ENCODE measurements at regions not wholly inside any gene's neighbourhood (a gene's known extent, or its start where the extent isn't known, plus 50 kb on each side); places are given as distances from the start of the nearest gene placed in this dataset.
A peak's percentile ranks its signal among the peaks of the same experiment; 100 is the strongest.

- peak; percentile 34 for DNase-seq (ENCODE audit: low spot score)
These were observed 103.4 kb downstream of the QRFPR start for GRCh38 chr4:121277194-121278105.

GRCh38 chr4:121273191-121273590 lies 107.6 kb downstream of the QRFPR start:
- no peak for DNase-seq (ENCODE audit: low spot score)

GRCh38 chr4:121272526-121272925 lies 108.3 kb downstream of the QRFPR start:
- DNase-seq (ENCODE audit: low spot score) = peak; percentile 81

GRCh38 chr4:121270389-121270788 lies 106.3 kb upstream of the TNIP3 start:
- no peak for DNase-seq (ENCODE audit: low spot score)

- DNase-seq (ENCODE audit: low spot score) = no peak
These were observed 104.9 kb upstream of the TNIP3 start for GRCh38 chr4:121269001-121269400.

- no peak for DNase-seq (ENCODE audit: low spot score)
These were observed 102.9 kb upstream of the TNIP3 start for GRCh38 chr4:121266982-121267381.

- DNase-seq (ENCODE audit: low spot score) = no peak
These were observed 92.9 kb upstream of the TNIP3 start for GRCh38 chr4:121256887-121257466.

GRCh38 chr4:121255986-121256750 lies 92.0 kb upstream of the TNIP3 start:
- peak; percentile 93 for DNase-seq (ENCODE audit: low spot score)

GRCh38 chr4:121253961-121254360 lies 89.8 kb upstream of the TNIP3 start:
- DNase-seq (ENCODE audit: low spot score) = no peak

GRCh38 chr4:121252224-121252806 lies 88.2 kb upstream of the TNIP3 start:
- DNase-seq (ENCODE audit: low spot score) = peak; percentile 89

GRCh38 chr4:121248747-121249146 lies 84.6 kb upstream of the TNIP3 start:
- DNase-seq (ENCODE audit: low spot score) = no peak

- no peak for DNase-seq (ENCODE audit: low spot score)
These were observed 82.6 kb upstream of the TNIP3 start for GRCh38 chr4:121246698-121247097.

GRCh38 chr4:121243485-121243884 lies 79.4 kb upstream of the TNIP3 start:
- DNase-seq (ENCODE audit: low spot score) = no peak

GRCh38 chr4:121242188-121242750 lies 78.1 kb upstream of the TNIP3 start:
- DNase-seq (ENCODE audit: low spot score) = no peak

GRCh38 chr4:121239951-121240350 lies 75.8 kb upstream of the TNIP3 start:
- DNase-seq (ENCODE audit: low spot score) = no peak

GRCh38 chr4:121238461-121238860 lies 74.3 kb upstream of the TNIP3 start:
- no peak for DNase-seq (ENCODE audit: low spot score)

GRCh38 chr4:121237069-121237399 lies 72.9 kb upstream of the TNIP3 start:
- no peak for DNase-seq (ENCODE audit: low spot score)

GRCh38 chr4:121236353-121237068 lies 72.4 kb upstream of the TNIP3 start:
- no peak for DNase-seq (ENCODE audit: low spot score)

GRCh38 chr4:121233982-121234381 lies 69.9 kb upstream of the TNIP3 start:
- peak; percentile 38 for DNase-seq (ENCODE audit: low spot score)

- DNase-seq (ENCODE audit: low spot score) = no peak
These were observed 65.9 kb upstream of the TNIP3 start for GRCh38 chr4:121229993-121230392.

GRCh38 chr4:121228848-121229247 lies 64.7 kb upstream of the TNIP3 start:
- DNase-seq (ENCODE audit: low spot score) = no peak

Data from COLO829 (cell line).